ENCODE measurements at regions not wholly inside any gene's neighbourhood (a gene's known extent, or its start where the extent isn't known, plus 50 kb on each side); places are given as distances from the start of the nearest gene placed in this dataset.

GRCh38 chr19:31983647-31984046, 361.8 kb upstream of the ZNF507 start:
- no peak for DNase-seq (ENCODE audit: low spot score)

GRCh38 chr19:31985001-31985605, 360.3 kb upstream of the ZNF507 start:
- DNase-seq (ENCODE audit: low spot score): no peak

- DNase-seq (ENCODE audit: low spot score): no peak
Measured at GRCh38 chr19:31986951-31987350, 358.5 kb upstream of the ZNF507 start.

GRCh38 chr19:31988256-31988655, 357.2 kb upstream of the ZNF507 start:
- DNase-seq (ENCODE audit: low spot score): no peak

GRCh38 chr19:31991984-31992655, 353.3 kb upstream of the ZNF507 start:
- DNase-seq (ENCODE audit: low spot score): no peak

- DNase-seq (ENCODE audit: low spot score): no peak
Measured at GRCh38 chr19:31992750-31993149, 352.7 kb upstream of the ZNF507 start.

GRCh38 chr19:31995546-31995945, 349.9 kb upstream of the ZNF507 start:
- no peak for DNase-seq (ENCODE audit: low spot score)

- no peak for DNase-seq (ENCODE audit: low spot score)
Measured at GRCh38 chr19:32010071-32010470, 335.3 kb upstream of the ZNF507 start.

GRCh38 chr19:32012206-32012605, 333.2 kb upstream of the ZNF507 start:
- no peak for DNase-seq (ENCODE audit: low spot score)

- DNase-seq (ENCODE audit: low spot score): no peak
Measured at GRCh38 chr19:32012886-32013631, 332.4 kb upstream of the ZNF507 start.

GRCh38 chr19:32017176-32017953, 328.0 kb upstream of the ZNF507 start:
- no peak for DNase-seq (ENCODE audit: low spot score)

- DNase-seq (ENCODE audit: low spot score): no peak
Measured at GRCh38 chr19:32018014-32018413, 327.4 kb upstream of the ZNF507 start.

- no peak for DNase-seq (ENCODE audit: low spot score)
Measured at GRCh38 chr19:32020538-32020937, 324.9 kb upstream of the ZNF507 start.

- DNase-seq (ENCODE audit: low spot score): no peak
Measured at GRCh38 chr19:32022044-32022640, 323.3 kb upstream of the ZNF507 start.

- DNase-seq (ENCODE audit: low spot score): no peak
Measured at GRCh38 chr19:32022731-32023563, 322.5 kb upstream of the ZNF507 start.

GRCh38 chr19:32023564-32023832, 321.9 kb upstream of the ZNF507 start:
- DNase-seq (ENCODE audit: low spot score): no peak

- no peak for DNase-seq (ENCODE audit: low spot score)
Measured at GRCh38 chr19:32029235-32029634, 316.2 kb upstream of the ZNF507 start.

GRCh38 chr19:32032561-32032960, 312.8 kb upstream of the ZNF507 start:
- no peak for DNase-seq (ENCODE audit: low spot score)

GRCh38 chr19:32035626-32036025, 309.8 kb upstream of the ZNF507 start:
- DNase-seq (ENCODE audit: low spot score): no peak

GRCh38 chr19:32038021-32038920, 307.1 kb upstream of the ZNF507 start:
- DNase-seq (ENCODE audit: low spot score): no peak

Measured in NAMALWA (cell line).